Fibroblast of peridontal ligament (primary cell): ENCODE measurements at regions not wholly inside any gene's neighbourhood (a gene's known extent, or its start where the extent isn't known, plus 50 kb on each side); places are given as distances from the start of the nearest gene placed in this dataset.
"Not testable (repeated sequence)": the region's sequence is repeated elsewhere in the genome, so short reads cannot be mapped to it uniquely, and the experiment has no call there.

ENCODE experiments used
- DNase-seq: peaks from one replicate; pipeline ENCODE4 v3.0.0-alpha.2; 2010; ENCODE audit errors: extremely low read depth

DNA sequence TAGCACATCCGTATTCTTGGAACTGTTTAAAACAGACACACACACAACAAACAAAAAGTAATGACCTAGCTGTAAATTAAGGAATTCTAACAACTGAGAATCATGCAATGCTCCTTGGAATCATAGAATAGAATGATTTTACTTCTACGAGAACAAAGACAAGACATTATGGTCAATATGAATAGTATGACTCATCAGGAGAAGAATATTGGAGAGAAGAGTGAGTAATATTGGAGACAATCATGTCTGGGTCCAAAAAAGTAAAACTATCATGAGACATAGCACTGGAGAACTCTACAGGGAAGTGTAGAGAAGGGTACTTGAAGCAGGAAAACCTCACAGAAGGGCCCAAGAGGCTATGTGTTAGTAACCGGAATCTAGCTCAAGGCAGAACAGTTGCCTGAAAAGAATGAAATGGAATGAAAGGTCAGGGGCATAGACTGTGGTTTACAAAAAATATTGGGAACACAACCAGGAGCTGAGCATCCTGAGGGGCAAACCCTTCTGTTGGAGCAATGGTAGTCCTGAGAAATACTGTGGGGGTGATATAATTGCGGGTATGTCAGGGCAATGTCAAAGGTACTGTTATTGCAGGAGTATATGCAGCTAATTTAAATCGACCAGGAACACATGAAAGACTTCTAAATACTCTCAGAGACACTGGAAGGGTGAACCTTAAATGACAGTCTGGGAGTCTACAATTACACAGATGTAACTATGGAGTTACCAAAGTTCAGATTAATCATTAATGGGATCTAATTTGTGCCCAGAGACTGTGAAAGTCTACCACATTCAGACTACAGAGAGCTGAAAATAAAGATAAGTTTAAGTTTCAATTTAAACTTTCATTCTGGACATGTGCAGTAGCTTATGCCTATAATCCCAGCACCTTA lies 201.2 kb downstream of the BCHE start:
- DNase-seq: no peak

DNA sequence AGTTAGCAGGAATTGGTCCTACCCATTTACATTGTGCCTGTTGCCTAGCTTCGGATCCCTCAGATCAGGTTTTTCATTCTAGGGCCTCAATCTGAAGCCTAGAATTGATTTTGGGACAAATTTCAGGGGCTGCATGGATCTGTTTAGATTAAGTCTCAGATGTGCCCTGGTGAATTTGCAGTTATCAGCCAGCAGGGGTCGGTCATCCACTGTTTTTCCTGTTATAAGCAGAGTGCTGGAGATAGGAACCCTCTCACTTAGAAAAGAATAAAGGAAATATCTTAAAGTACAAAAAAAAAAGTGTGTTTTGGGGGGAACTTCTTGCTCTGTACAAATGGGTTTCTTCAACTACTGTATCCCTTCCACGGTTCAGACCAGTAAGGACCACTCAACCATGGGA lies 212.5 kb downstream of the BCHE start:
- no peak for DNase-seq

DNA sequence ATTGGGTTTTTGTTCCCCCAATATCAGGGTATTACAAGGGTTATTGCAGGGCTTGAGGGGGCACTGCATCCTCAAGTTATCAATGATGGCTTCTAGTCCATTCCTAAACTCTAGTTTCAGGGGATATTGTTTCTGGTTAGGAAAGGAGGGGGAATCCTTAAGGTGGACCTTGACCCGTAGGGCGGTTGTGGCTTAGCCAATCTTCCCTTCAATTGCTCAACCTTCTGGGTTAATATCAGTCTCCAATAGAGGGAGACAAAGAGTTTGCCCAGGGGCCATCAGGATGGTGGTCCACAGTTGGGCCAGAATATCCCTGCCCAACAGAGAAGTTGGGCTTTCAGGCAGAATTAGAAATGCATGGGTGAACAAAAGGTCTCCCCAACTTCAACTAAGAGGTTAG lies 214.9 kb downstream of the BCHE start:
- DNase-seq: no peak

DNA sequence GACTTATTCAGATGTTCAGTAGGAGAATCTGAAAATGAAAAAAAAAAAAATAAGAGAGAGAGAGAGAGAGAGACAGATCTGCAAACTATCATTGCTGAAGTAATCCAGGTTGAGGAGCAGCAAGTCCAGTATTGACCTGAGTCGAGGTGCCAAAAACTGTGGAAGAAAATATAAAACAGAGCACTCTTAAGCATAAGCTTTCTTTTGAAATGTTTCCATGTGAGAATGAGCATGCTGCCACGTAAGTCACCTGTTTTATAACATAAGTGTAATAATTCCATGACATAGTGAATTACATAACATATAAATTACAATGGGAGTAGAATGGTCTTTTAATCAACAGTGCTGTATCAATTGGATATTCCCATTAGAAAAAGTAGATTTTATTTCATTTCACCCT lies 218.2 kb downstream of the BCHE start:
- DNase-seq: no peak

DNA sequence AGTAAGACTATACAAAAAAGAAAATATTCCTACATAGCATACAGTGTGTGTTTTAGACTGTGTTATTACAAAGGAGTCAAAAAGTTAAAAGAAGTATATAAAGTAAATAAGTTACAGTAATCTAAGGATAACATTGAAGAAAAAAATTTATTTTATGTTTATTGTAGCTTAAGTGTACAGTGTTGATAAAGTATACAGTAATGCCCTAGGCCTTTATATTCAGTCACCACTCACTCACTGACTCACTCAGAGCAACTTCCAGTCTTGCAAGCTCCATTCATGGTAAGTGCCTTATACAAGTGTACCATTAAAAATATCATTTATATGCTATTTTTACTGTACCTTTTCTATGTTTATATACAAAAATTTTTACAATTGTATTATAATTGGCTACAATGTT lies 220.1 kb downstream of the BCHE start:
- no peak for DNase-seq

DNA sequence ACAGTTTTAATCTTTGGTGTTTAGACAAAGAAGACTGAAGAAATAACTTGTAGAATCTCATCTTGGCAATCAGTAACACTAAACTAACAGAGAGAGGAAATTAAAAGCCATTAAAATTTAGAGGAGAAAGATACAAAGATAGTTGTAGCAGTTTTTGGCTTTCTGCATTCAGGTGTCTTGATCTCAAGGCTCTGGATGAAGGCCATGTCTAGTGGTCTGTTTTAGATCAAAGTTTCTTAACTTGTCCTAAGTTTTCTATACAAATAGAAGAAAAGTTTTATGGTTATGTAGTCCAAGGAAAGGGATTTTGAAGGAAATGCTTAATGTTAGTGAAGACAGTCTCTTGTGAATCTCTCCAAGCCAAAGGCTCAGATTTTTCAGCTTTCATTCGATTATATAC lies 222.9 kb downstream of the BCHE start:
- no peak for DNase-seq

DNA sequence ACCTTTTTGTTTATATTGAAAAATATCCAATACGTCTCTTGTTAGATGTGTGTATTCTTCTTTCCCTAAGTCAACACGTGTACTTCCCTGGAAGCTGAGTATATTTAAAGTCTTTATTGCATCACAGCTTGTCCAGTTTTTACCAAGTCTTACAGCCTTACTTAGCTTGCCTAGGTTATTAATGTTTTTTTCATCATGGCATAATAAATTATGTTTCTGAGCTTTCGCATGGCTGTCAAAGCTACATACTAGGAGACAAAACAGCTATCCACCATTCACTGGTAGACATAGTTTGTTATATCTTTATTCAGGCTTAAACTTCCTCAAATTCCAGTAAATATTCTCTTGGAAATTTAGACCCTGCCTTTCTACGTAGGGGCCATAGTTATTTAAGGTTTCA lies 224.2 kb downstream of the BCHE start:
- no peak for DNase-seq

DNA sequence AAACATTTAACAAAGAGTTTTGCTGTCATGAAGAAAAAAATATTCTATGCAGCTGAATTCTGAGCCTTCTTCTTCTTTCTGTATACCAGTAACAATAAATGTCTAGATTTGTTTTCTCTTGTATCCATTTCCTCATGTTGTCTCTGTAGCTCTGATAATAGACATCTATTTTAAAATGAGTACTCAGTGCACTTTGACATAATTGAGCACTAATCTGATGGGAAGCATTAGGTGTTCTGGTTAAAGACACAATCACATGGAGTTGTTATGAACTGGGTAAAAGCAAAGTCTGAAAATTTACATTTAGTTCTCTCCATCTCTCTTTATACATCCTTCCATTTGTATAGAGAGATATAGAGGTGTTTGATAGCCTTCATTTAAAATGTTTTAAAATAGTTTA lies 230.0 kb downstream of the BCHE start:
- DNase-seq: no peak

DNA sequence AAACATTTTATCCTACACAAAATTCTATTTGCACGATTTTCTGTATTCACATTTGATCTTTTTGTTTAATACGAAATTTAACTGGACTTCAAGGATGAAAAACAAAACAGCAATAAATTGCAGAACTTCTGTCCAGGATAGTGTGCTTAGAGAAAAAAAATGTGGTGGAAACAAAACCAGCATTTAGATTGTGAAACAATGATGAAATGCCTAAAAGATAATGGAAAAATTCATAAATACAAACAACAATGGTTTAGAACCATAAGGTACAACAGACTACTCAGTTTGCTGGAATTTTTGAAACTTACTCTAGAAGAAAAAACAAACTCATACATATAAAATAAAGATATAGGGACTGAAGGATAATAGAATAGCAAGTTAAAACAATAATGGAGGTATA lies 234.0 kb downstream of the BCHE start:
- no peak for DNase-seq

DNA sequence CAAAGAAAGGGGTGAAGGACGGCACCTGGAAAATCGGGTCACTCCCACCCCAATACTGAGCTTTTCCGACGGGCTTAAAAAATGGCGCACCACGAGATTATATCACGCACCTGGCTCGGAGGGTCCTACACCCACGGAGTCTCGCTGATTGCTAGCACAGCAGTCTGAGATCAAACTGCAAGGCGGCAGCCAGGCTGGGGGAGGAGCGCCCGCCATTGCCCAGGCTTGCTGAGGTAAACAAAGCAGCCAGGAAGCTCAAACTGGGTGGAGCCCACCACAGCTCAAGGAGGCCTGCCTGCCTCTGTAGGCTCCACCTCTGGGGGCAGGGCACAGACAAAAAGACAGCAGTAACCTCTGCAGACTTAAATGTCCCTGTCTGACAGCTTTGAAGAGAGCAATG lies 264.7 kb downstream of the BCHE start:
- not testable (repeated sequence) for DNase-seq

DNA sequence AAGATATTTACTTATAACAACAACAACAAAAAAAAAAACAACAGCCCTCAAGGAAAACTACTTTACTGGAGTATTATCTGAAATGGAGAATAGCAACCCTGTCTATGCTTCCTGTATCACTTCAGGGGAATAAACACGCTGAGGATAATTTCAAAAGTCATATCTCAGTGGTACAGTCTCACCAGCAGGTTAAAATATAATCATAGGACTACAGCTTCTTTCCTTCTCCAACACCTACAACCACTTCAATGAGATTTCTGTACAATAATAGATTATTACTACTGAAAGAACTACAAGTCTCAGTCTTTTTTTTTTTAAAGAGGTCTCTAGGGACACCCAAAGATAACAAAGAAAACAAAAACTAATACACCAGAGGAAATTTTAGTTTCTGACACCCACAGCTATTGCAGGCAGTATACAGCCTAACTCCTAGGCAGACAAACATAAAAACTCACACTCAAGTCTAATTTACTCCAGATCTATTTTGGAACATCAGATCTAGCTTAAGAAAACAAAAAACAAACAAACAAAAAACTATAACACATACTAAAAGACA lies 268.2 kb downstream of the BCHE start:
- DNase-seq: no peak

DNA sequence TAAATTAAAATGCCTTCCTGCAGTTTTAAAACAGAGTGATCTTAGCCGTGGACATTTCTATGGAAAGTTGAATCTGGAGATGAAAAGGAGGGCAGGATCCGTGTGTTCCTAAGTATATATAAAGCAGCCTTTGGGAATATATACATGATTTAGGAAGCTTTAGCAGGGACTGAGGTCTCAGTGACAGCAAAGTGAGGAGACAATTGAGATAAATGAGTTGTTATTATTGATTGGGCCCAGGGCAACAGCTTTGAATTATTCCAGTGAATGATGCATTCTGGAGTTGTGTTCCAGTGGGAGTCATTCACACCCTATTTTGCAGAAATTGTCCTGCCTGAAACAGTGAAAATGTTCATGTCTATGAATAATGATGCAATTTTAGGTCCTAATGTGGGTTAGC lies 281.4 kb downstream of the BCHE start:
- no peak for DNase-seq

DNA sequence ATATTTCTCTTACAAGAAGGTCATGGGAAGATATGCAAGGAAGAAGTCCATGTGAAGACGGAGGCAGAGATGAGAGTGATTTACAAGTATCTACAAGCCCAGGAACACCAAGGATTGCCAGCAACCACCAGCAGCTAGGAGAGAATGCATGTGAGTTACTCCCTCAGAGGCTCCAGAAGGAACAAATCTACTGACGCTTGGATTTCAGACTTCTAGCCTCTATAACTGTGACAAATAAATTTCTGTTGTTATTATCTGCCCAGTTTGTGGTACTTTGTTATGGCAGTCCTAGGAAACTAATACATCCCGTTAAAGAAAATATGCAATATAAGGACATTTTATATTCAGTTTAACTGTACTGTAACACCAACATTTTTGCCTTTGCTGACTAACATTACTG lies 283.9 kb downstream of the BCHE start:
- DNase-seq: no peak

DNA sequence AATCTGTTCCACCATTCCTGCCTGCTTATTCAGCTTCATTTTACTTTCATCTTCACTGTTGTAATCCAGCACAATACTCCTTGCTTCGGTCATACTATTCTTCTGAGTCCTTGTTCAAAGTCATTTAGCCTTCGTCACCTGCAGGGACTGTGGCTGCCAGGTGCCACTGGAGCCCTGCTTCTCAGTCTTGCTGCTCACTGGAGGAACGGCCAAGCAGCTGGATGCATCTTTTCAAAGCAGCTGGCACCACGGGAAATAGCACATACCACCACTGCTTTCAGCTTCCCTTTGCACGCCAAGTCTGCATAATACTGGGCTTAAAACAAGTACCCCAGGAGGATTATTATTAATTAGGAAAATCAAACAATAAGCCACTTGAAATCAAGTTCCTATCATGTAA lies 287.6 kb downstream of the BCHE start:
- no peak for DNase-seq

DNA sequence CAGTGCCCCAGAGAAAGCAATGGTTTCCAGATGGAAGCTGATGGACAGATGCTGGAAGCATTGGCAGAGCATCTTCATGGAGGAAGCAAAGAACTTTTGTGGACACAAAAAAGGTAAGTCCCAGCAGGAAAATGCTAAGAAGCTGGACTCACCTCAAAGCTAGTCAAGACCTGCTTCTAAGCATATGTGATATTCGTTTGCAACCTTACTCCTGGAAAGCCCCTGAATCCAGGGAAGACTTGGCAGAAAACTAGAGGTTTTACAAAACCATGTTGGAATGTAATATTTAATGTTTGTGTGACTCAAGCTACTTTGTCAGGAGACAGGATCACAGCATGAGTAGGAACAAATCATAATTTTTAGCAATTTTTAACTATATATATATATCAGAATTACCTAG lies 288.2 kb downstream of the BCHE start:
- DNase-seq: no peak

DNA sequence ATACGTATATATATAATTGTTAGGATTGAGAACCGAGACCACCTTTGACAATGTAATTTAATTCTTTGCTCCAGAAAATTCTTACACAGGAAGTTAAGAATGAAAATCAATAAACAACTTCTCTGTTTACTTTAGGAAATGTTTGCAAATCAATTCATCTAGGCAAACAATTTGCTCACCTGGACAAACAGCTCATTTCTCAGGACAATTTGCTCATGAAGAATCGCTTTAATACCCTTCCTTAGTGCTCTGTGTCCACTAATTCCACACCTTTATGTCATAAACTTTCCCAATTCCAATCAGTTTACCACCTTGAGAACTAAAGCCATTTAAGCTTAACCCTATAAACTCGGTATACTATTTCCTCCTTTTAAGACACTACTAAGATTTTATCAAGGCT lies 292.2 kb downstream of the BCHE start:
- no peak for DNase-seq

DNA sequence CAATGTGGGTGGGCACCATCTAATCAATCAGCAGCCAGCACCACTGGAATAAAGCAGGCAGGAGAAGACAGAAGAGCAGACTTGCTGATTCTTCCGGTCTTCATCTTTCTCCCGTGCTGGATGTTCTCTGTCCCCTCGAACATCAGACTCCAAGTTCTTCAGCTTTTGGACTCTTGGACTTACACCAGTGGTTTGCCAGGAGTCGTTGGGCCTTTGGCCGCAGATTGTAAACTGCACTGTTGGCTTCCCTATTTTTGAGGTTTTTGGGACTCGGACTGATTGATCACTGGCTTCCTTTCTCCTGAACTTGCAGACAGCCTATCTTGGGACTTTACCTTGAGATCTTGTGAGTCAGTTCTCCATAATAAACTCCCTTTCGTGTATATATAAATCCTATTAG lies 292.8 kb downstream of the BCHE start:
- DNase-seq: no peak

DNA sequence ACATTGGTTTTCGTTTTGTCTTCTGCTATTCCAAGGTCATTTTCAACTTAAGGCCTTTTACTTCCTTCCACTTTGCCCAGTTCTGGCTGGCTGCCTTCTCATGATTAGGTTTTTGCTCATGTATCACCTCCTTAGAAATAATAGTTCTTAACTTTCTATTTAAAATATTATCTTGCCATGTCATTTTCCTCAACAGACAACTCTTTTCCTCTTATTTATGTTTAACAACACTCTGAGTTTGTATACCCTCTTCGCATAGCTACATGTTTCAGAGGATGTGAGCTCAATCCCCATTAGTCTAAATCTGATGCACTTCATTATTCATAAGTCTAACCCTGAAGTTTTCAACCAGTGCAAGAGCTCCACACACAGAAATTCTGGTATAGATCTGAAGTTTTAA lies 299.1 kb downstream of the BCHE start:
- no peak for DNase-seq

DNA sequence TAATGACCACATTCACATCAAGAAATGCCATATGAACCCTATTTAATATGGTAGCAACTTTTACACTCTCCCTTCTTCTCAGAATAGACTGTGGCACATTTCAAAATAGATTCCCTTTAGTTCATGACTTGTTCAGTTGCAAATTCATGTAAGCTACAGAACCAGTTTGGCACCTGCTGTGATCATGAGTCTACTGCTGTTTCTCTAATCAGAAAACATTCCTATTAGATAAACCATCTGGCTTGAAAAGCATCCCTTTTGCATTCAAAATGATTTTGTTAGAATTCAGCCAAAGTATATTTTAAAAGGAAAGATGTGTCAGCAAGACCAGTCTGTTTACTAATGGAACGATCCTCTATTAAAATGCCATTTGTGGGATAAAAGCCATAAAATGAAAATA lies 304.4 kb downstream of the BCHE start:
- no peak for DNase-seq

DNA sequence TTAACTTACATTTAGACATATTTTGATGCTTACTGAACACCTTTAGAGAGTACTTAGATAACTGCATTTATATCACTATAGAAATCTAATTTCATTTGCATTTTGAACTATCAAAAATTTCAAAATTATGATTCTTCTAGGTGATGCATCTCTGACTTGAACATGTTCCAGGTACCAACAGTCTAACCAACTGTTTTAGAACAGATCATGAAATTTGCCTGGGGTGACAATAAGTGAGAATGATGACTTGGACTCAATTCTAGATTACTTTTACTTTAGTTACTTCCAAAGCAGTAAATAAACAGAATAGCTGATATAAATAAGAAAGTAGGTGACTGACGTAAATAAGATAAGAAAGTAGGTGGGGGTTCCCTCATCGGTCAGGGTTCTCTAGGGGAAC lies 307.8 kb downstream of the BCHE start:
- DNase-seq: no peak

DNA sequence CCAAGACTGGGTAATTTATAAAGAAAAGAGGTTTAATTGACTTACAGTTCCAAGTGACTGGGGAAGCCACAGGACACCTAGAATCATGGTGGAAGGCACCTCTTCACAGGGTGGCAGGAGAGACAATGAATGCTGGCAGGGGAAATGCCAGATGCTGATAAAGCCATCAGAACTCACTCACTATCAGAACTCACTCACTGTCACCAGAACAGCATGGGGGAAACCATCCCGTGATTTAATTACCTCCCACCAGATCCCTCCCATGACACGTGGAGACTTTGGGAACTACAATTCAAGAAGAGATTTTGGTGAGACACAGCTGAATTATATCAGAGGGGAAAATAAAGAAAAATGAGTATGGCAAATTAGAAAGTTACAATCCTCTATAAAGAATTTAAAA lies 310.9 kb downstream of the BCHE start:
- DNase-seq: no peak

DNA sequence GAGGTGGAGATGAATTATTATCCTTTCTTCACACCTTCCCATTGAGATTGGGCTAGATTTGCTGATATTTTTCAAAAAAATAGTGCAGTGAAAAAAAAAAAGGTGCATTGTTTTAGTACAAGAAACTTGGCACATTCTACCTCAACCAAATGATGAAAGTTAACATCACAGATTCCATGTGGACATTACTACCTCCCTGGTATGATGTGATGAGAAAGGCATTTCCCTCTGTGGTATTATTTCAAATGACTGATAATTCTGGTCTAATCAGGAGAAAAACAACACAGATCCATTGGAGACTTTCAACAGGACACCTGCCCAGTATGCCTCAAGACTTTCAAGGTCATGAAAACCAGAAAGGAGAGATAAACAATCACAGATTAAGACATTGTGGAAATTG lies 313.4 kb downstream of the BCHE start:
- no peak for DNase-seq

DNA sequence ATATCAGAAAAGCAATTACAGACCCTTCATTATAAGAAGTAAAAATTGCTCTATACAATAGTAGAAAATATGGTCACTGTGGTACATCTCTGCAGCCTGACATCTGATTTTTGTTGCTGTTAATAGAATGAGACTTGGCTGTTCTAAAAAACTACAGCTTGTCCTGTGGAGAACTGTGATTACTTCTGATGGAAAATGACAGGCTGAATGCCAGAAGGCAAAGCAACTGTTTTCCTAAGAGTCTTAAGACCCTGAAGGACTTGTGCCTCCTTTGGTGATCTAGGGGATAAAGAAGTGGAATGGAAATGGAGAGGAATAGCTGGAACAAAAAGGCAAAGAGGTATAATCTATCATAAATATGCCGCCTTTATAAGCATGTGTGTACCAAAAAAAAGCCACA lies 314.8 kb downstream of the BCHE start:
- no peak for DNase-seq
